ENCODE measurements at regions not wholly inside any gene's neighbourhood (a gene's known extent, or its start where the extent isn't known, plus 50 kb on each side); places are given as distances from the start of the nearest gene placed in this dataset.

DNA sequence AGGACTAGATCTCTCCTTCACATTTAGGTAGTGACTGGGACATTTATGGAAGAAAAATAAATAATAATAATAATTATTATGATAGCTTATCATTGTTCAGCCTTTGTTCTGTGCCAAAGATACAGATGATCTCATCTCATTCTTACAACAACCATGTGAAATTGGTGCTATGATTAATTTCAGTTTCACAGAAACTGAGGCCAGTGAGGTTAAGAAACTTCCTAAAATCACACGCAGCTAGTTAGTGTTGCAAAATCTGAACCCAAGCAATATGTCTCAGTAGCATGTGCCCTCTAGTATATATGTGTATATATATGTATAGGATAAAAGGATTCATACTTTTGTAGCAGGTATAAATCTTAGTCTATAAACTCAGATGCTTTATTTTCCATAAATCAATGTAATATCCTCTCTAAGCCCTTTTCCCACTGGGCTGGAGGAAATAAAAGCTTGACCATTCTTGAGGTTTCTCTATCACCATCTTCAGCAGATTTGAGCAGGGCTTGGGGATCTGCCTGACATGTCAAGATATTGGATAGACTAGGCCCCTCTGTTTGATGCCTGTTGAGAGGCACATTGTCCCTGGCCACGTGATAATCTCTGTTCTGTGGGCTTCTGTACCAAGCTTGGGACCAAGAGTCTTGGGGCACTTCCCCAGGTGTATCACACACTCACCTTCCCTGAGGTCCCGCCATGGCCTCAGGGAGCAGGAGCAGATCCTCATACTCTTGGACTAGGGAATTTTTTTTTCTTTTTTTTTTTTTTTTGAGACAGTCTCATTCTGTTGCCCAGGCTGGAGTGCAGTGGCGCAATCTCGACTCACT, 172.6 kb upstream of the NRP1 start:
- H3K9me3 ChIP-seq (ENCODE audit: control insufficient read depth, low read depth, low read length), result no peaks in the 10 kb centered on the region
- H2AFZ ChIP-seq (ENCODE audit: low read length), result no peak overlapping the region
- H3K27me3 Mint-ChIP-seq (ENCODE audit: low read depth), result no peaks in the 10 kb centered on the region
- no peak overlapping the region for H3K4me2 ChIP-seq (ENCODE audit: insufficient read depth, insufficient read length, low read length)
- H4K8ac ChIP-seq (replicated peaks; ENCODE audit: insufficient read length, low read depth, low read length), result no peak overlapping the region
- H2BK5ac ChIP-seq (ENCODE audit: insufficient read length, low read length), result no peak overlapping the region
- peaks cover 0 to 7% (median 4%) of the 10 kb centered on the region in 3 experiments; a peak in 4 of 7 replicates for H3K36me3 Mint-ChIP-seq (ENCODE audit: insufficient read depth in 1 of 3, low read depth in 3 of 3)
- no peak overlapping the region for H3K4ac ChIP-seq (ENCODE audit: low read depth, low read length)
- H3K56ac ChIP-seq (ENCODE audit: insufficient read length, low read depth, low read length), result no peak overlapping the region
- no peak overlapping the region for H3K27ac ChIP-seq (ENCODE audit: insufficient read length, low read depth, low read length)
- peaks cover 10 to 11% of the 10 kb centered on the region in 2 experiments for H3K4me1 Mint-ChIP-seq
- no peaks in the 10 kb centered on the region for H3K79me2 ChIP-seq (ENCODE audit: insufficient read depth, low read length)
- H3K23ac ChIP-seq (ENCODE audit: insufficient read length, low read depth, low read length), result no peak overlapping the region
- H3K18ac ChIP-seq (ENCODE audit: insufficient read length, low read depth, low read length), result no peak overlapping the region
- H3K27me3 ChIP-seq (ENCODE audit: insufficient read depth, low read length), result 0 out of 2 replicates have a peak, but pooled peaks cover 2% of the 10 kb centered on the region
- H4K91ac ChIP-seq (ENCODE audit: insufficient read length, low read depth, low read length), result no peak overlapping the region
- H2AK5ac ChIP-seq (ENCODE audit: insufficient read length, low read length), result no peak overlapping the region
- no peaks in the 10 kb centered on the region for H4K20me1 ChIP-seq (ENCODE audit: control insufficient read depth, insufficient read depth, insufficient read length)
- H3K4me1 ChIP-seq (ENCODE audit: insufficient read depth, low read length), result peaks cover 4% of the 10 kb centered on the region; the same call in 1 of the 2 replicates
- no peak for TF ChIP-seq CTCF (conservative IDR thresholded peaks at IDR 0.05)
- H2BK12ac ChIP-seq (ENCODE audit: insufficient read length, low read depth, low read length), result no peak overlapping the region
- peaks cover 0 to 8% of the 10 kb centered on the region in 2 experiments; a peak in 4 of 5 replicates for H3K9me3 Mint-ChIP-seq
- H2BK120ac ChIP-seq (ENCODE audit: low read depth, low read length, poor library complexity, severe bottlenecking), result no peak overlapping the region
- H3K4me3 Mint-ChIP-seq, result no peak overlapping the region
- no peak overlapping the region for H2BK15ac ChIP-seq (ENCODE audit: low read depth, low read length)
- H3T11ph ChIP-seq (ENCODE audit: low read length), result no peak overlapping the region
- H3K79me1 ChIP-seq (ENCODE audit: insufficient read depth, low read depth, low read length, poor library complexity, severe bottlenecking), result no peaks in the 10 kb centered on the region
- no peak overlapping the region for H3K14ac ChIP-seq (ENCODE audit: insufficient read depth, low read length)
- WGBS (ENCODE audit: extremely low coverage, insufficient read length, low lambda C conversion rate), result no CpG with 5 or more reads among the region's 5 CpGs
- H3K9ac ChIP-seq (ENCODE audit: extremely low read depth, insufficient read length, low read length), result no peak overlapping the region
- no peak overlapping the region for H2BK20ac ChIP-seq (ENCODE audit: low read depth, low read length, poor library complexity, severe bottlenecking)
- H3K23me2 ChIP-seq (ENCODE audit: insufficient read length, low read depth, low read length, poor library complexity, severe bottlenecking), result no peaks in the 10 kb centered on the region
- H4K5ac ChIP-seq (ENCODE audit: insufficient read length, low read depth, low read length), result no peak overlapping the region
- DNase-seq, result no peak
- H3K27ac Mint-ChIP-seq, result no peak overlapping the region

All from H9 (cell line).